GM19372 (cell line): ENCODE measurements at regions not wholly inside any gene's neighbourhood (a gene's known extent, or its start where the extent isn't known, plus 50 kb on each side); places are given as distances from the start of the nearest gene placed in this dataset.

ENCODE experiments used
- ATAC-seq: cut with Tn5 transposase; IDR thresholded peaks from one replicate; pipeline ENCODE4 v1.9.1; 2021; ENCODE audit warnings: mild to moderate bottlenecking, low read depth, moderate library complexity; ENCODE audit not compliant: unreplicated experiment

DNA sequence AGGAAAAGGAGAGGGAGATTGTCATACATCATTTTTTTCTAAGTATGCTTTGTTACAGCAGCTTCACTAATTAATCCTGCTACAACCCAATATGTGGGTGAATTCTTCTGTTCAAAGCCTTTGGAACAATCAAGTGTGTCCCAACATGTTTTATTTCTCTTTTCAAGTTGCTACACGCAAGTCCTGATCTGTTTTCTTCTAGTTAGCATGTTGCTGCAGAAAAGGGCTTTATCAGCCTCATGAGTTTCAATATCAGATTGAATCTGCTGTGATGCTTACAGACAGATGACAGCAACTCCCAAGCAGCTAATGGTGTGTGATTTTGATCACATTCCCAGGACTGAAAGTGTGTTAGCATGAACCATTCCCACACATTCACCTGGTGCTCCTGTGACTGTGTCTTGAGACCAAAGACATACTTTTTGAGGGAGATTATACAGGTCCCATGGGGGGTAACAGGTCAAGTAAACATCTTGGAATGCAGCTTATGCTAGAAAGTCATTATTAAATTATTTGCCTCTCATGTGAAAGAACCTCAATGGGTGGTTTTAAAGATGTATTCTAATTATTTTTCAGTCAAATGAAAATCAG, 96.9 kb upstream of the KCNJ16 start:
- no peak for ATAC-seq

DNA sequence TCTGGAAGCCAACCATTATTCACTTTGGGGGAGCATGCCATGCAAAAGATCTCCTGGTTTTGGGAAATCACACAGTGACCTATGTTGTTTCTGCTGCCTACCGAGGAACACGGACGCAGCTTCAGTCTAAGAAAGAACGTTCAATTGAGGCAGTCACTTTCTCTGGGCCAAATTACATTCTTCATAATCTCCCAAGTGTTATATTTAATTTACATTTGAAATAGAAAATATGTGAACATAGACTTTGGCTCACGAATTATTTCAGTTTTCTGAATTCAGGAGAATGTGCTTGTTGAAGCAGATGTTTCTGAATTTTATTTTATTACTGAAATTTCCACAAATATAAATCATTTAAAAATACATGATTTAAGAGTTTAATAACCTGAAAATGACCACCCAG, 93.6 kb upstream of the KCNJ16 start:
- no peak for ATAC-seq

GRCh38 chr17:69995476-69995875, 79.5 kb upstream of the KCNJ16 start:
- no peak for ATAC-seq

- ATAC-seq: no peak
Observed at GRCh38 chr17:69997332-69997731, 77.7 kb upstream of the KCNJ16 start.

DNA sequence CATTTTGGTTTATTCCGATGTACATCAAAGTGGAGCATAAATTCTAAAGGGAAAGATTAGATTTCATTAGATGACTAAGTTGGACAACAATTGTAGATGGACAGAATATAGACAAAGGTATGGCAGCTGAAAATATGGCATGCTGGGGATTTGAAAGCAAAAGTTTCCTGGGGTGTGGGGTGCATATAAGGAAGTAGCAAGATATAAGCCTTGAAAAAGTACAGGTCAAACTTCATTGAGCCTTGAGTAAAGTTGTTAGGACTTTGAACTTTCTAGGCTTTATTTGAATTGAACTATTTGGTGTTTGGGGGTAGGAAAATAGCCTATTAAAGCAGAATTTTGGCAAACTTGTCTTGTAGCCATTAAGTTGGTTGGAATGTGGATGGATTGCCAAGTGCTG, 75.8 kb upstream of the KCNJ16 start:
- no peak for ATAC-seq

GRCh38 chr17:70006159-70006558, 68.9 kb upstream of the KCNJ16 start:
- ATAC-seq: no peak

DNA sequence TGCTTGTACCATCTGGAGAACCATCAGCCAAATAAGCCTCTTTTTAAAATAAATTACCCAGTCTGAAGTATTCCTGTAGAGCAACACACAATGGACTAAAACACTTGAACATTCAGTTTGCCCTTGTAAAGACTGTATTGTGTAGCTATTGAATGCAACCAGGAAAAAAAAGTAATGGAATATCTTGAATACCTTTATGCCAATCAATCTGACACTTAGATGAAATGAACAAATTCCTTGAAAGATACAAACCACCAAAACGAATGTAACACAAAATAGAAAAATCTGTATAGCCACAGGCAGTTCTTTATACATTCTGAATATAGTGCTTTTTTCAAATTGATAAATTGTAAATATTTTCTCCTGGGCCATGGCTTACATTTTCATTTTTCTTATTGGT, 63.3 kb upstream of the KCNJ16 start:
- ATAC-seq: no peak

DNA sequence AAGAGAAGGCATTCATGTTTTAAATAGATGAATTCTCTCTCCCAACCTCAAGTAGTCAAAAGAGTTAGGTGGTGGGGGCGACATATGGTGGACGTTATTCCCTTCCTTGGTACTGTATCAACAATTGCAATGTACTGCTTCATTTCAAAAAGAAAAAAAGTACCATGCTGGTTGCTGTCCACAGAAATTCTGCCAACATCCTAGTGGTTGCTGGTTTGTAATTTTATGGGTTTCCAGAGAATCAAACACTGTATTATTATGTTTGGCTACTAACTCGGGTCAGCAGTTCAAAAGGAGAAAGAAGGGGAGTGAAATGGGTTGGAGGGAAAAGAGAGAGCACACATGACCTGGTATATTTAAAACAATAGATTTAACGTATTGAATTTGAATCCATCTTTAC, 61.1 kb upstream of the KCNJ16 start:
- ATAC-seq: no peak

- ATAC-seq: no peak
Observed at GRCh38 chr17:70017112-70017511, 57.9 kb upstream of the KCNJ16 start.

DNA sequence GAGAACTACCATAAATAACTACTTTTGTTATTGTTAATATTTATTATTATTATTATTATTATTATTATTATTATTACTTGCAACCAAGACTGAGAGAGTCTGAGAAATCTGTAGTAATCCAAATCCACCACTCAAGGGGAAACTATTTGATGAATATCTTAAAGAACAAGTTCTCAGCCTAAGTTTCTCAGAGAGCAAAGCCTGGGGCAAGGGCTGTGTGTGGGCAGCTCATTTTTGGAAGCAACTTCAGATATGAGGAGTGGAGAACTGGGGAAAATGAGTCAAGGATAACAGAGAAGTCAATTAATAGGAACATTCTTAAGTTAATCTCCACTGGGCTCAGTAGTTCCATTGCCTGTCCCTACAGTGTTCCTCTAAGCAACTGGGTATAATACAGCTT, 57.1 kb upstream of the KCNJ16 start:
- no peak for ATAC-seq

GRCh38 chr17:70021726-70022125, 53.3 kb upstream of the KCNJ16 start:
- ATAC-seq: no peak

DNA sequence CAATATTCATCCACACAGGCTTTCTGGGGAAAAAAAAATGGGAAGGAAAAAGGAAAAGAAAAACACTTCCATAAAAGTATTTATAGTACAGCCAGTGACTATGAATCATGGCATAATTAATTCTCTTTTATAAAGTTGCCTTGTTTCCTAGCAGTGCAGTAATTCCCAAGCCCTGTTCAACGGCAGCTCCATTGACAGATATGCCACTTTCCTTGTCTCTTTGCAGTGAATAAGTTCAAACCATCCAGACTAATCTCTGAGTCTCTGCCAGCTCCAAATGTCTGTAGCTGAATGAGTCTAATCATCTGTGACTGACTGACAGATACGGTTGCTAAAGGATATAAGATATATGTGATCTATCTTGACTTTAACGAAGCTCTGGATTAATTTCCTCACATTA, 52.9 kb upstream of the KCNJ16 start:
- no peak for ATAC-seq

DNA sequence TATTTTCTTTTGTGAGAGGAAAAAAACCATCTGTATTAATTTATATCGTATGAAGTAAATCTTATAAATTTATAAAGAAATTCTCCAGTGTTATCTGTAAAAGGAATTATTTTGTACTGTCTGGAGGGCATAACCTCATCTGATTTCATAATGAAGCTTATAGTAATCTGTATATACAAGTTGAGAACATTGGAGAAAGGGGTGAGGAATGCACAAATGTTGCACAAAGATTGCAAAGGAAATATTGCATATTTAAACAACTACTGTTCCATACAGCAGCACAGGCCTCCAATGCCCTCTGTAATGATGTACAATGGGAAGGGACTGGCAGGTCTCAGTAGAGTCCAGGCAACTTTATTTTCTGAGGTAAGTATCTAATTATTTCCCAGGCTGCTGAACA, 50.8 kb upstream of the KCNJ16 start:
- ATAC-seq: no peak
